ENCODE measurements at regions not wholly inside any gene's neighbourhood (a gene's known extent, or its start where the extent isn't known, plus 50 kb on each side); places are given as distances from the start of the nearest gene placed in this dataset.

DNA sequence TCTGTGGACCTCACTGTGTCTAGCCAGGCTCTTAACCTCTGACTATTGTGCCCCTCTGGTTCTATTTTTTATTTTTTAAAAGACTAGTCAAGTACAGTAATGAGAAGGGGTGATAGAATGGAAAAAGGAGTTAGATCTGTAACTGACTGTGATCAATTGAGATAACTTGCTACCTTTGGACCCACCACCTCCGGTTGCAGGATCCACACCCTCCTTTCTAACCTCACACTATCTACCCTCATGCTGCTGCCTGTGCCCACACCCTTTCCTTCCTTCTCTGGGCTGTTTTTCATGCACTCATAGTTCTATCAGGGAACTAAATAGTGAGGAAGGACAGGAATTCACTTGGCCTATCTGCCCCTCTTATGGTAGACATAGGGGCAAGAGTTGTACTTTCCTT, 172.3 kb downstream of the KATNIP start:
- H2BK20ac ChIP-seq (ENCODE audit: low read depth, low read length) = no peak overlapping the region
- ATAC-seq (ENCODE audit: low read depth) (no peak), DNase-seq (no peak)
- no peak overlapping the region for H4K5ac ChIP-seq (ENCODE audit: low read depth, low read length)
- CTCF ChIA-PET = interaction anchor here (1.1 kb wide), 1 partner anchor 26 kb away, joined by 3 read pairs; no protein-coding TSS in a partner anchor
- H4K91ac ChIP-seq (ENCODE audit: insufficient read depth, low read depth, low read length) = no peak overlapping the region
- in situ Hi-C loops (cut with MboI; ENCODE audit: low sequenced_read_pairs) = no loop called here
- no peak overlapping the region for H3K18ac ChIP-seq (ENCODE audit: low read depth, low read length)
- H2AFZ ChIP-seq (replicated peaks; ENCODE audit: low read length, poor library complexity) = no peak overlapping the region
- H2AK5ac ChIP-seq (ENCODE audit: low read depth, low read length) = no peak overlapping the region
- H2BK15ac ChIP-seq (ENCODE audit: low read depth, low read length) = no peak overlapping the region
- 0 out of 2 replicates have a peak, but pooled peaks cover 3% of the 10 kb centered on the region for H3K9me1 ChIP-seq (ENCODE audit: insufficient read depth, low read length)
- H3K4me2 ChIP-seq (ENCODE audit: low read depth, low read length) = no peak overlapping the region
- H3K4me3 ChIP-seq (ENCODE audit: insufficient read depth, low read depth, low read length) = no peak overlapping the region
- no peaks in the 10 kb centered on the region for H3K27me3 ChIP-seq (ENCODE audit: control insufficient read depth, insufficient read depth, low read length)
- peaks cover 3% of the 10 kb centered on the region; the same call in 1 of the 2 replicates for H3K4me1 ChIP-seq (ENCODE audit: control insufficient read depth, insufficient read depth, low read length)
- no peak overlapping the region for H3K56ac ChIP-seq (ENCODE audit: extremely low read depth, insufficient read depth, low read length)
- H3K9ac ChIP-seq (ENCODE audit: low read depth, low read length) = no peak overlapping the region
- H2BK120ac ChIP-seq (ENCODE audit: low read depth, low read length) = no peak overlapping the region
- H4K20me1 ChIP-seq (ENCODE audit: insufficient read depth, low read length) = no peaks in the 10 kb centered on the region
- no peak overlapping the region for H3K14ac ChIP-seq (replicated peaks; ENCODE audit: low read depth, low read length)
- dilution Hi-C loops (cut with HindIII; ENCODE audit: low sequenced_read_pairs, unreplicated experiment) = no loop called here
- H3K27ac ChIP-seq (ENCODE audit: insufficient read depth, low read length) = no peak overlapping the region; the same call in 1 of the 2 replicates
- no peak overlapping the region for H2BK5ac ChIP-seq (ENCODE audit: low read depth, low read length, poor library complexity, severe bottlenecking)
- POLR2A ChIA-PET (ENCODE audit: unreplicated experiment) = no interaction called here
- no TSS peak for BruUV-seq (replicated peaks)
- H3K36me3 ChIP-seq (ENCODE audit: control insufficient read depth, insufficient read depth, low read length) = peaks cover 10% of the 10 kb centered on the region
- no peak overlapping the region for H3K23ac ChIP-seq (ENCODE audit: low read depth, low read length)
- WGBS, 2 experiments (ENCODE audit: extremely low coverage in 2 of 2, insufficient read length in 1 of 2) = no CpG with 5 or more reads among the region's 1 CpG
- no peak overlapping the region for H4K8ac ChIP-seq (ENCODE audit: low read depth in 2 of 2, low read length in 2 of 2)
- H3K9me3 ChIP-seq (ENCODE audit: control insufficient read depth, insufficient read depth, low read length) = no peaks in the 10 kb centered on the region
- no peak for TF ChIP-seq RFX5 (IDR thresholded peaks at IDR 0.05; ENCODE audit: low read depth, low read length)
- TF ChIP-seq BHLHE40 (IDR thresholded peaks at IDR 0.05; ENCODE audit: low read depth, low read length) = no peak
- TF ChIP-seq RAD21 (IDR thresholded peaks at IDR 0.05; ENCODE audit: low read length) = no peak
- TF ChIP-seq FOS (IDR thresholded peaks at IDR 0.05; ENCODE audit: low read depth, low read length) = no peak
- no peak for TF ChIP-seq RCOR1 (IDR thresholded peaks at IDR 0.05; ENCODE audit: insufficient replicate concordance, low read length)
- no peak for TF ChIP-seq MAFK (IDR thresholded peaks at IDR 0.05; ENCODE audit: low read depth, low read length)
- no peak overlapping the region for H2AK9ac ChIP-seq (replicated peaks; ENCODE audit: low read depth, low read length, poor library complexity)
- no peak overlapping the region for H3K4ac ChIP-seq (ENCODE audit: low read depth, low read length)
- H3K79me1 ChIP-seq (ENCODE audit: low read depth in 1 of 2, low read length in 2 of 2) = no peaks in the 10 kb centered on the region
- intact Hi-C loops (cut with micrococcal nuclease) = no loop called here

Data from IMR-90 (cell line).